CD4-positive, alpha-beta memory T cell (primary cell): ENCODE measurements at regions not wholly inside any gene's neighbourhood (a gene's known extent, or its start where the extent isn't known, plus 50 kb on each side); places are given as distances from the start of the nearest gene placed in this dataset.

Source experiments
- CTCF ChIA-PET: fragments of 350-600 bp; sonication (Branson Sonifier 250); formaldehyde crosslinking; loops from one replicate; lab custom pipeline; 2021; ENCODE audit warnings: inconsistent platforms; ENCODE audit not compliant: partially characterized antibody; lab: Charles Lee
- POLR2A ChIA-PET: fragments of 350-600 bp; sonication (Branson Sonifier 250); formaldehyde crosslinking; loops from one replicate; lab custom pipeline; 2021; ENCODE audit not compliant: partially characterized antibody; lab: Charles Lee
- DNase-seq, 5 donors: peaks; one replicate each; pipeline versions ENCODE4 v3.0.0 to v3.0.0-alpha.2; 2020 to 2022; ENCODE audit warnings: mixed read lengths in 1 of 5
- H3K27ac ChIP-seq: one replicate; pipeline ENCODE4 v1.7.0; 2013; ENCODE audit warnings: low read depth, low read length
- H3K27me3 ChIP-seq: 2 replicates; pipeline ENCODE4 v1.7.0; 2013; ENCODE audit warnings: mild to moderate bottlenecking, low read length, moderate library complexity; ENCODE audit not compliant: insufficient read depth
- H3K36me3 ChIP-seq: 2 replicates; pipeline ENCODE4 v1.7.0; 2013; ENCODE audit warnings: mild to moderate bottlenecking, low read length, moderate library complexity; ENCODE audit not compliant: insufficient read depth
- H3K4me1 ChIP-seq: 2 replicates; pipeline ENCODE4 v1.7.0; 2013; ENCODE audit warnings: mild to moderate bottlenecking, low read length, moderate library complexity; ENCODE audit not compliant: insufficient read depth
- H3K4me3 ChIP-seq, 2 donors: one replicate each; pipeline ENCODE4 v1.7.0; 2013; ENCODE audit warnings: low read length in 2 of 2, mild to moderate bottlenecking in 1 of 2
- H3K9me3 ChIP-seq, 2 donors: one replicate each; pipeline ENCODE4 v1.7.0; 2013; ENCODE audit warnings: low read length in 2 of 2, control low read depth in 1 of 2; ENCODE audit not compliant: control insufficient read depth in 1 of 2
- H3K27ac Mint-ChIP-seq, 7 donors: one replicate each; pipeline ENCODE4 v1.8.0; 2020 to 2021; ENCODE audit warnings: mixed read lengths in 7 of 7, mild to moderate bottlenecking in 6 of 7, inconsistent platforms in 3 of 7, moderate library complexity in 3 of 7
- H3K27me3 Mint-ChIP-seq, 2 donors: one replicate each; pipeline ENCODE4 v1.8.0; 2020 to 2021; ENCODE audit warnings: mixed read lengths in 2 of 2
- H3K36me3 Mint-ChIP-seq, 2 donors: one replicate each; pipeline ENCODE4 v1.8.0; 2020 to 2021; ENCODE audit warnings: mixed read lengths in 2 of 2, inconsistent platforms in 1 of 2, mild to moderate bottlenecking in 1 of 2
- H3K4me1 Mint-ChIP-seq, 4 donors: one replicate each; pipeline ENCODE4 v1.8.0; 2020 to 2021; ENCODE audit warnings: mixed read lengths in 4 of 4, mild to moderate bottlenecking in 1 of 4
- H3K4me3 Mint-ChIP-seq, 8 donors: one replicate each; pipeline ENCODE4 v1.8.0; 2020 to 2021; ENCODE audit warnings: mixed read lengths in 8 of 8, mild to moderate bottlenecking in 7 of 8, moderate library complexity in 6 of 8, inconsistent platforms in 3 of 8
- H3K9me3 Mint-ChIP-seq, 8 donors: one replicate each; pipeline ENCODE4 v1.8.0; 2020 to 2021; ENCODE audit warnings: mixed read lengths in 8 of 8, mild to moderate bottlenecking in 5 of 8, inconsistent platforms in 3 of 8, moderate library complexity in 1 of 8
- intact Hi-C: fragments of 100-400 bp; cut with micrococcal nuclease; formaldehyde crosslinking; loops from one replicate; pipeline ENCODE4 v1.15.1; 2023

DNA sequence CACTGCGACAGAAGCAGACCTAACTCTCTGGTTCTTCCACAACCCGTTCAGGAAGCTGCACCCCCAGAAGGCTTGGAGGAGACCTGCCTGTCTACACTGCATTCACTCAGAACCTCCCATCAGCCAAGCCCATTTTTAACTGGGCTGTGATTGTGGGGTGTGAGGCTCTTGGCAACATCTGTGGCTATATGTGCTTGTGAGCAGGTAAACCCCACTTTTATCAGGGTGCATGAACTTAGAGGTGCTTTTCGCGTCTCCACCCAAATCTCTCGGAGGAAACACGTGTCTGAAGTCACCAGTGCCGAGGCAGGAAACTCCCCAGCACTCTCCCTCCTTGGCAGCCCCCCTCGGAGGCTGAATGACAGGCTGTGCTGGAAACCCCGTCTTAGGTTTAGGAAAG lies 158.2 kb upstream of the SALL3 start:
- no peak overlapping the region for H3K27ac Mint-ChIP-seq
- H3K27me3 Mint-ChIP-seq: peaks cover 0 to 3% of the 10 kb centered on the region in 2 donors
- Histone ChIP-seq H3K9me3 (no peaks in the 10 kb centered on the region), H3K4me3 (no peak overlapping the region), H3K4me1 (no peaks in the 10 kb centered on the region), H3K27me3 (no peaks in the 10 kb centered on the region), H3K36me3 (no peaks in the 10 kb centered on the region), H3K27ac (no peak overlapping the region)
- peaks cover 0 to 3% (median 0%) of the 10 kb centered on the region in 4 donors for H3K4me1 Mint-ChIP-seq
- DNase-seq: no peak
- CTCF ChIA-PET: no interaction called here
- intact Hi-C loops: no loop called here
- H3K9me3 Mint-ChIP-seq: peaks cover 0 to 3% (median 0%) of the 10 kb centered on the region in 8 donors
- no peak overlapping the region for H3K4me3 Mint-ChIP-seq
- no peaks in the 10 kb centered on the region for H3K36me3 Mint-ChIP-seq
- POLR2A ChIA-PET: no interaction called here

DNA sequence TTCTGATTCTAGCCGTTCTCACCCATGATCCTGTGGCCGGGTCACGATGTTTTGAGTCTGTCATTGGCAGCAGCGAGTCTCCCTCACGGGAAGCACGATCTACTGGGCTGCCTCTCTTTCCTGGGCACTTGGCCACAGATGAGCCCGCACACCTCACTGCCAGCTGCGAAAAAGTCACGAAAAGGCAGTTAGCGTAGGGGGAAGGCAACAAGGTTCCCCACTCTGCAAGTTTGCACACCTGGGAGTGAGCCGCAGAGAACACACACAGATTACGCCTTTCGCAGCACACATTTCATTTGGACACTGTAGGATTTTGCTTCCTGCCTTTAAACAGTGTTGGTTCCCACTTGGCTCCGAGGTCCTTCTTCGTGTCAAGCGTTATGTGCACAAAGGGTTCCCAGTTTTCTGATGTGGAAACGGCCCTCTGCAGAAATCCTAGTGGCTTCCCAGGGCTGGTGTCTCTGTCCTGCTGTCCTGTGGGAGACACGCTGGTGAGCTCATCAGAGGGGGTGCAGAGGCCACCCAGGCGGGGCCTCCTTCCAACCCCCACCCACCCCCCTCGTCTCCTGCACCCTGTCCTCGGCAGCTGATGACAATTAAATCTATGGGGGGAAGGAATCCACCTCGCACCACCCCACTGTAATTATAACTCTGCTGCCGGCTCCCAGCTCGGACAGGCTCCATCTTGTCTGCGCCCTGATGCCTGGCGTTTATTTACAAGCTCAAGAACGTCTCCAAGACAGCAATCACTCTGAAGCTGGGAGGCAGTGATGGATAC lies 157.3 kb upstream of the SALL3 start:
- Histone ChIP-seq H3K4me1 (no peaks in the 10 kb centered on the region), H3K9me3 (no peaks in the 10 kb centered on the region), H3K27me3 (no peaks in the 10 kb centered on the region), H3K4me3 (no peak overlapping the region), H3K27ac (no peak overlapping the region), H3K36me3 (no peaks in the 10 kb centered on the region)
- H3K9me3 Mint-ChIP-seq: peaks cover 0 to 3% (median 0%) of the 10 kb centered on the region in 8 donors
- H3K4me3 Mint-ChIP-seq: no peak overlapping the region
- H3K27me3 Mint-ChIP-seq: peaks cover 0 to 3% of the 10 kb centered on the region in 2 donors
- H3K36me3 Mint-ChIP-seq: no peaks in the 10 kb centered on the region
- H3K27ac Mint-ChIP-seq: no peak overlapping the region
- CTCF ChIA-PET: no interaction called here
- POLR2A ChIA-PET: no interaction called here
- H3K4me1 Mint-ChIP-seq: peaks cover 0 to 2% (median 0%) of the 10 kb centered on the region in 4 donors
- DNase-seq: no peak
- intact Hi-C loops: no loop called here

DNA sequence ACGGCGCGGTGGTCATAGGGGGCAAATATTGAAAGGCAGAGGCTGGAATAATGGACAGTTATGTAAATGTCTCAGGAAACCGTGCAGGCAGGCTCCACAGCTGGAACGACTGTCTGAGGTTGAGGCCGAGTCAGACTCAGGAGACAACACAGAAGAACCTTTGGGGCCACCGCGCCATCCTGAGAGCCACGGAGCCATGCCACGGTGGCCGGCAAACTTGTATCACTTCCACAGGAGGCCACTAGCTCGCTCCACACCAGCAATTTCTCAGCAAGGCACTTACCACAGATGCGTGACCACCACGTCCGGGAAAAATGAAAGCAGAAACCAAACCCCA lies 156.7 kb upstream of the SALL3 start:
- Mint-ChIP-seq H3K36me3 (no peaks in the 10 kb centered on the region), H3K9me3 (peaks cover 0 to 3% (median 0%) of the 10 kb centered on the region in 8 donors), H3K27me3 (no peaks in the 10 kb centered on the region), H3K4me1 (peaks cover 0 to 2% (median 0%) of the 10 kb centered on the region in 4 donors), H3K27ac (no peak overlapping the region), H3K4me3 (no peak overlapping the region)
- no peaks in the 10 kb centered on the region for H3K9me3 ChIP-seq
- intact Hi-C loops: no loop called here
- no peak for DNase-seq
- H3K27me3 ChIP-seq: no peaks in the 10 kb centered on the region
- H3K27ac ChIP-seq: no peak overlapping the region
- no peaks in the 10 kb centered on the region for H3K36me3 ChIP-seq
- ChIA-PET POLR2A (no interaction called here), CTCF (no interaction called here)
- H3K4me1 ChIP-seq: no peaks in the 10 kb centered on the region
- no peak overlapping the region for H3K4me3 ChIP-seq

DNA sequence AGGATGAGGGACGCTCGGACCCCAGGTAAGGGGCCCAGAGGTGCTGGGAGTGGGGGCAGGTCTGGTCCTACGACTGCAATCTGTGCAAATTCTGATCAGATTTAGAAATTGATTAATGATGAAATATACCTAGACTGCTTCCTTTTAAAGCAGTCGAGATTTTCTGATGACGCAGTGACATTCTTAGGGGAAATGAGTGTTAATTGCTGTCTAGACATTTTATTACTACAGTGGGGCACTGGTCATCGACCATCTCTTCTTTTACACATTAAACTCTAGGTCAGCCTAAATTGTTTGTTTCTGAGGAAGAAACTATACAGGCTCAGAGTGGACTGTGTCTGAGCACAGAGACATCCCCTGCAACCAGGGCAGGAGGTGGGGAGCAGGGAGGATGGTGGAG lies 154.4 kb upstream of the SALL3 start:
- ChIA-PET CTCF (no interaction called here), POLR2A (no interaction called here)
- Mint-ChIP-seq H3K27ac (no peak overlapping the region), H3K36me3 (no peaks in the 10 kb centered on the region), H3K4me3 (no peak overlapping the region), H3K4me1 (peaks cover 0 to 2% (median 0%) of the 10 kb centered on the region in 4 donors), H3K9me3 (peaks cover 0 to 3% (median 0%) of the 10 kb centered on the region in 8 donors), H3K27me3 (no peaks in the 10 kb centered on the region)
- H3K36me3 ChIP-seq: no peaks in the 10 kb centered on the region
- H3K4me1 ChIP-seq: no peaks in the 10 kb centered on the region
- intact Hi-C loops: no loop called here
- no peaks in the 10 kb centered on the region for H3K27me3 ChIP-seq
- no peak overlapping the region for H3K4me3 ChIP-seq
- no peaks in the 10 kb centered on the region for H3K9me3 ChIP-seq
- H3K27ac ChIP-seq: no peak overlapping the region
- DNase-seq: no peak

DNA sequence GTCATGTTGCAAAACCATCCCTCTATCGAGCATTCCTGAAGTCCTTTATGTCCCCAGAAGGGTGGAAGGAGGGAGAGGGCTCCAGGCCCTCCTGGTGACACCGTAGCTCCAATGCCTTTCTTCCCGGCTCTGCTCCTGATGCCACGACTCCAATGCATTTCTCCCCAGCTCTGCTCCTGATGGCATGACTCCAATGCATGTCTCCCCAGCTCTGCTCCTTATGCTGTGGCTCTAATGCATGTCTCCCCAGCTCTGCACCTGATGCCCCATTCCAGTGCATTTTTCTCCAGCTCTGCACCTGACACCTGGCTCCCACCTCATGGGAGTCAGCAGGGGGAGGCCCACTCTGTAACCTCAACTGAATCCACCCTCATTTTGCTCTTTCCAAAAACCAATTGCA lies 153.0 kb upstream of the SALL3 start:
- H3K27me3 ChIP-seq: no peaks in the 10 kb centered on the region
- Mint-ChIP-seq H3K9me3 (peaks cover 0 to 3% (median 0%) of the 10 kb centered on the region in 8 donors), H3K27me3 (peaks cover 0 to 2% of the 10 kb centered on the region in 2 donors), H3K4me1 (peaks cover 0 to 2% (median 0%) of the 10 kb centered on the region in 4 donors), H3K4me3 (no peak overlapping the region), H3K27ac (no peak overlapping the region), H3K36me3 (no peaks in the 10 kb centered on the region)
- ChIA-PET CTCF (no interaction called here), POLR2A (no interaction called here)
- intact Hi-C loops: no loop called here
- no peak overlapping the region for H3K27ac ChIP-seq
- no peak for DNase-seq
- no peaks in the 10 kb centered on the region for H3K4me1 ChIP-seq
- H3K4me3 ChIP-seq: no peak overlapping the region
- H3K9me3 ChIP-seq: no peaks in the 10 kb centered on the region
- no peaks in the 10 kb centered on the region for H3K36me3 ChIP-seq

DNA sequence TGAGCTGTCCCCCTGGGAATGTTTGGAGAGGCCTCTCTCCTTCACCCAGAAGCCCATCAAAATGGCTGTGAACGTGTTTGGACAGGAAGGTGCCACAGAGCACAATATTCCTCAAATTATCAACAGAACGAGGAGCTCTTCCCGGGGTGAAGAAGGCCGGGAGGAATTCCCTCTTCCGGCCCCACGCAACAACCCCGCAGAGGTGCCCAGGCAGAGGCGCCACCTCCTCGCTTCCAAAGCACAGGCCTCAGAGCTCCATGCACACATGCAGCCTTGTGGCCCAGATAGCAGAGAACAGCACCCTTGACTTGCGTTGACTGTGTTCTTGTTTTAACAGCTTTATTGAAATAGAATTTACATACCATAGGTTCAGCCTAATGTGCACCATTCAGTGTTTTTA lies 152.5 kb upstream of the SALL3 start:
- Histone ChIP-seq H3K4me3 (no peak overlapping the region), H3K27ac (no peak overlapping the region), H3K27me3 (no peaks in the 10 kb centered on the region), H3K36me3 (no peaks in the 10 kb centered on the region), H3K4me1 (no peaks in the 10 kb centered on the region), H3K9me3 (no peaks in the 10 kb centered on the region)
- intact Hi-C loops: no loop called here
- ChIA-PET POLR2A (no interaction called here), CTCF (no interaction called here)
- H3K27me3 Mint-ChIP-seq: peaks cover 0 to 2% of the 10 kb centered on the region in 2 donors
- no peak for DNase-seq
- H3K4me1 Mint-ChIP-seq: peaks cover 0 to 2% (median 0%) of the 10 kb centered on the region in 4 donors
- no peak overlapping the region for H3K27ac Mint-ChIP-seq
- no peaks in the 10 kb centered on the region for H3K36me3 Mint-ChIP-seq
- no peak overlapping the region for H3K4me3 Mint-ChIP-seq
- H3K9me3 Mint-ChIP-seq: peaks cover 0 to 3% (median 0%) of the 10 kb centered on the region in 8 donors

DNA sequence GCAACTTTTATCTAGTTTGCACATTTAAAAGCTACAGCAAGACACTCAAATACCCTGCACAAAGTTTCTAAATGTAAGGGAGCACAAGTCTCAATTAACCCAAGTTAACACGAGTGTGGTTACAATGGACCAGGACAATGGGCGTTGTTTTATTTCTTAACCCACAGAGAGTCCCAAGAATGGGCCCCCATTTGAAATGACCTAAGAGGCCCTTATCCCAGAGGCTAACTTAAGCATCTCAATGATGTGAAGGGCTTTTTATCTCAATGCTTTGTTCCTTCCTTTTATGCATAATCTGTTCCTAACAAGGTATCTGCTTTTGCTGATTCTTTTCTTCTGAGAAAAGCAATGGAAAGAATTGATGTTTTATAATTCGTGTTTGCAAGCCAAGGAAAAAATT lies 151.5 kb upstream of the SALL3 start:
- Mint-ChIP-seq H3K27ac (no peak overlapping the region), H3K4me1 (peaks cover 0 to 2% (median 0%) of the 10 kb centered on the region in 4 donors), H3K9me3 (peaks cover 0 to 3% (median 0%) of the 10 kb centered on the region in 8 donors), H3K4me3 (no peak overlapping the region), H3K27me3 (peaks cover 0 to 2% of the 10 kb centered on the region in 2 donors), H3K36me3 (no peaks in the 10 kb centered on the region)
- no peaks in the 10 kb centered on the region for H3K9me3 ChIP-seq
- H3K36me3 ChIP-seq: no peaks in the 10 kb centered on the region
- H3K27me3 ChIP-seq: no peaks in the 10 kb centered on the region
- no peaks in the 10 kb centered on the region for H3K4me1 ChIP-seq
- no peak overlapping the region for H3K27ac ChIP-seq
- ChIA-PET POLR2A (no interaction called here), CTCF (no interaction called here)
- intact Hi-C loops: no loop called here
- no peak for DNase-seq
- H3K4me3 ChIP-seq: no peak overlapping the region
